GM23338 (cell line): ENCODE measurements at regions not wholly inside any gene's neighbourhood (a gene's known extent, or its start where the extent isn't known, plus 50 kb on each side); places are given as distances from the start of the nearest gene placed in this dataset.

Source experiments
- ATAC-seq: fragments of 200-7000 bp; cut with Tn5 transposase; 3 replicates; pipeline ENCODE4 v1.9.1; 2020
- DNase-seq: peaks from one replicate; pipeline ENCODE4 v3.0.0-alpha.2; 2015; ENCODE audit warnings: low spot score
- H2AFZ ChIP-seq: fragments of 200-600 bp; sonication (generic); 2 replicates; pipeline ENCODE4 v1.8.0; 2016; ENCODE audit warnings: antibody characterized with exemption, mild to moderate bottlenecking, moderate library complexity
- H3F3A ChIP-seq: fragments of 200-600 bp; sonication (generic); replicated peaks from 2 replicates; pipeline ENCODE4 v1.8.0; 2017; ENCODE audit warnings: antibody characterized with exemption, mixed run types, low read depth
- H3K27ac ChIP-seq: fragments of 200-600 bp; sonication (generic); 2 replicates; pipeline ENCODE4 v1.6.1; 2016; ENCODE audit warnings: low read depth
- H3K27me3 ChIP-seq: fragments of 200-600 bp; sonication (generic); 2 replicates; pipeline ENCODE4 v1.8.0; 2016; ENCODE audit warnings: mild to moderate bottlenecking, mixed run types, moderate library complexity; ENCODE audit not compliant: insufficient read depth
- H3K36me3 ChIP-seq: fragments of 200-600 bp; sonication (generic); 2 replicates; pipeline ENCODE4 v1.8.0; 2016; ENCODE audit warnings: mild to moderate bottlenecking; ENCODE audit not compliant: insufficient read depth
- H3K4me1 ChIP-seq: fragments of 200-600 bp; sonication (generic); 2 replicates; pipeline ENCODE4 v1.8.0; 2016; ENCODE audit warnings: mild to moderate bottlenecking, moderate library complexity; ENCODE audit not compliant: insufficient read depth
- H3K4me2 ChIP-seq: fragments of 200-600 bp; sonication (generic); 2 replicates; pipeline ENCODE4 v1.7.1; 2017; ENCODE audit warnings: mixed run types
- H3K4me3 ChIP-seq: fragments of 200-600 bp; sonication (generic); 2 replicates; pipeline ENCODE4 v1.6.1; 2016; ENCODE audit warnings: mixed run types
- H3K79me2 ChIP-seq: fragments of 200-600 bp; sonication (generic); replicated peaks from 2 replicates; pipeline ENCODE4 v1.8.0; 2017; ENCODE audit warnings: mild to moderate bottlenecking; ENCODE audit not compliant: insufficient read depth
- H3K9me2 ChIP-seq: fragments of 200-600 bp; sonication (generic); 2 replicates; pipeline ENCODE4 v1.8.0; 2017; ENCODE audit not compliant: insufficient read depth
- H4K20me1 ChIP-seq: fragments of 200-600 bp; sonication (generic); replicated peaks from 2 replicates; pipeline ENCODE4 v1.8.0; 2017; ENCODE audit warnings: mild to moderate bottlenecking; ENCODE audit not compliant: insufficient read depth
- H3K27ac Mint-ChIP-seq: 2 replicates; pipeline ENCODE4 v1.8.0; 2020; ENCODE audit warnings: inconsistent platforms, mild to moderate bottlenecking, moderate library complexity, mixed read lengths
- H3K27me3 Mint-ChIP-seq: 3 replicates; pipeline ENCODE4 v1.8.0; 2022; ENCODE audit warnings: low read depth, mild to moderate bottlenecking, moderate library complexity, mixed read lengths, inconsistent platforms; ENCODE audit not compliant: insufficient read depth, poor library complexity
- H3K36me3 Mint-ChIP-seq: 3 replicates; pipeline ENCODE4 v1.8.0; 2021; ENCODE audit warnings: low read depth, mild to moderate bottlenecking, inconsistent platforms, moderate library complexity, mixed read lengths
- H3K4me1 Mint-ChIP-seq: 3 replicates; pipeline ENCODE4 v1.8.0; 2020; ENCODE audit warnings: mild to moderate bottlenecking, inconsistent platforms, mixed read lengths
- H3K4me3 Mint-ChIP-seq: 3 replicates; pipeline ENCODE4 v1.8.0; 2021; ENCODE audit warnings: moderate library complexity, mild to moderate bottlenecking, inconsistent platforms, mixed read lengths
- H3K9me3 Mint-ChIP-seq: 3 replicates; pipeline ENCODE4 v1.8.0; 2020; ENCODE audit warnings: moderate library complexity, mild to moderate bottlenecking, inconsistent platforms, mixed read lengths
- CTCF ChIP-seq, 2 experiments: fragments of 200-600 bp in 1 of 2; sonication (generic) in 1 of 2; conservative IDR thresholded peaks; 2 replicates each; pipeline versions ENCODE4 v1.5.1 to v1.6.1; 2016 to 2017; ENCODE audit warnings: antibody characterized with exemption in 2 of 2, low read depth in 2 of 2, mild to moderate bottlenecking in 2 of 2, moderate library complexity in 1 of 2
- ETS1 ChIP-seq: IDR thresholded peaks from 2 replicates; pipeline ENCODE4 v1.6.1; 2016; ENCODE audit warnings: antibody characterized with exemption
- EZH2 ChIP-seq: fragments of 200-600 bp; sonication (generic); IDR thresholded peaks from one replicate; pipeline ENCODE4 v1.8.0; 2017; ENCODE audit warnings: antibody characterized with exemption, mild to moderate bottlenecking, low read depth; ENCODE audit not compliant: unreplicated experiment
- EZH2phosphoT487 ChIP-seq: fragments of 200-600 bp; sonication (generic); IDR thresholded peaks from one replicate; pipeline ENCODE4 v1.8.1; 2018; ENCODE audit warnings: antibody characterized with exemption; ENCODE audit not compliant: unreplicated experiment
- NANOG ChIP-seq: IDR thresholded peaks from 2 replicates; pipeline ENCODE4 v1.6.1; 2016; ENCODE audit warnings: antibody characterized with exemption, borderline replicate concordance
- REST ChIP-seq: IDR thresholded peaks from one replicate; pipeline ENCODE4 v1.6.1; 2018; ENCODE audit warnings: antibody characterized with exemption; ENCODE audit not compliant: unreplicated experiment
- ZNF462 ChIP-seq: fragments of 250-450 bp; sonication (Bioruptor Pico); IDR thresholded peaks from 2 replicates; pipeline ENCODE4 v1.5.0; 2020; ENCODE audit warnings: mild to moderate bottlenecking, moderate library complexity

GRCh38 chr5:175252234-175252805 is 191.7 kb downstream of the DRD1 start:
- no peaks in the 10 kb centered on the region for H3K9me3 Mint-ChIP-seq
- no peak overlapping the region for H3K4me3 Mint-ChIP-seq
- H3K27ac ChIP-seq: no peak overlapping the region
- no peak overlapping the region for H2AFZ ChIP-seq
- H3K4me1 ChIP-seq: no peaks in the 10 kb centered on the region
- H3K27me3 Mint-ChIP-seq: peaks cover 2% of the 10 kb centered on the region
- ATAC-seq (no peak), DNase-seq (no peak)
- H3K27me3 ChIP-seq: no peaks in the 10 kb centered on the region
- TF ChIP-seq NANOG (no peak), ZNF462 (CRISPR knock-in tag) (no peak), ETS1 (no peak), EZH2phosphoT487 (no peak), REST (no peak), CTCF (conservative IDR thresholded peaks at IDR 0.05; ENCODE audit: low read depth in 2 of 2) (no peak), EZH2 (no peak)
- no peaks in the 10 kb centered on the region for H3K4me1 Mint-ChIP-seq
- H3K4me3 ChIP-seq: no peak overlapping the region
- H3K79me2 ChIP-seq: no peaks in the 10 kb centered on the region
- no peaks in the 10 kb centered on the region for H3K36me3 ChIP-seq
- no peaks in the 10 kb centered on the region for H4K20me1 ChIP-seq
- no peaks in the 10 kb centered on the region for H3K36me3 Mint-ChIP-seq
- no peaks in the 10 kb centered on the region for H3K9me2 ChIP-seq
- H3K27ac Mint-ChIP-seq: no peak overlapping the region
- H3F3A ChIP-seq: no peaks in the 10 kb centered on the region
- H3K4me2 ChIP-seq: no peak overlapping the region
